Endothelial cell of umbilical vein (primary cell): ENCODE measurements at regions not wholly inside any gene's neighbourhood (a gene's known extent, or its start where the extent isn't known, plus 50 kb on each side); places are given as distances from the start of the nearest gene placed in this dataset.

ENCODE experiments used
- BruUV-seq: library from RNA; stranded (reverse); fragments of 400-500 nt; replicated peaks from 2 replicates; lab custom pipeline; 2021; lab: Mats Ljungman, UMichigan
- CTCF ChIA-PET: fragments of 300-600, 350-600 bp; sonication (Branson Sonifier 250); formaldehyde crosslinking; loops from one replicate; lab custom pipeline; 2021; ENCODE audit warnings: antibody characterized with exemption, inconsistent platforms; lab: Charles Lee
- POLR2A ChIA-PET: fragments of 300-600, 350-600 bp; sonication (Branson Sonifier 250); formaldehyde crosslinking; loops from one replicate; lab custom pipeline; 2021; ENCODE audit warnings: antibody characterized with exemption, inconsistent platforms; lab: Charles Lee
- DNase-seq: peaks from one replicate; pipeline ENCODE4 v3.0.0-alpha.2; 2011; ENCODE audit warnings: low read depth, low spot score
- FAIRE-seq: peaks from 2 replicates; lab custom pipeline; 2011; peaks lifted over from hg19 to GRCh38; lab: Jason Lieb, UNC
- H2AFZ ChIP-seq: 2 replicates; pipeline ENCODE4 v1.6.0; 2012; ENCODE audit warnings: low read depth, low read length, control low read depth, inconsistent platforms
- H3K27ac ChIP-seq: 2 replicates; pipeline ENCODE4 v1.5.1; 2011; ENCODE audit warnings: low read depth, mild to moderate bottlenecking, control low read depth, low read length, moderate library complexity; ENCODE audit not compliant: insufficient read depth
- H3K27me3 ChIP-seq, 2 experiments: 2 replicates each; pipeline versions ENCODE4 v1.6.0 to v1.6.1; 2011; ENCODE audit warnings: low read length in 2 of 2, mixed read lengths in 1 of 2; ENCODE audit not compliant: control insufficient read depth in 2 of 2, insufficient read depth in 2 of 2
- H3K36me3 ChIP-seq, 2 experiments: 2 replicates in 1 of 2; 3 replicates in 1 of 2; pipeline ENCODE4 v1.5.1; 2011; ENCODE audit warnings: low read length in 2 of 2, mild to moderate bottlenecking in 1 of 2, moderate library complexity in 1 of 2; ENCODE audit not compliant: control insufficient read depth in 2 of 2, insufficient read depth in 2 of 2; ENCODE audit errors: extremely low read depth in 1 of 2
- H3K4me1 ChIP-seq: 3 replicates; pipeline ENCODE4 v1.5.1; 2011; ENCODE audit warnings: mild to moderate bottlenecking, low read length; ENCODE audit not compliant: control insufficient read depth, insufficient read depth; ENCODE audit errors: extremely low read depth
- H3K4me2 ChIP-seq: 2 replicates; pipeline ENCODE4 v1.6.1; 2011; ENCODE audit warnings: low read length, control low read depth, mixed read lengths; ENCODE audit not compliant: insufficient read depth
- H3K4me3 ChIP-seq, 3 experiments: fragments of 200-600 bp in 1 of 3; sonication (generic), shearing (Covaris generic) in 1 of 3; replicated peaks in 1 of 3; 2 replicates each; pipeline ENCODE4 v1.5.1; 2011 to 2016; ENCODE audit warnings: control low read depth in 3 of 3, low read length in 3 of 3, mild to moderate bottlenecking in 2 of 3, inconsistent platforms in 1 of 3, low read depth in 1 of 3, moderate library complexity in 1 of 3; ENCODE audit not compliant: insufficient read depth in 1 of 3
- H3K79me2 ChIP-seq: 2 replicates; pipeline ENCODE4 v1.6.0; 2012; ENCODE audit warnings: low read length, inconsistent platforms; ENCODE audit not compliant: control insufficient read depth, insufficient read depth
- H3K9ac ChIP-seq: replicated peaks from 2 replicates; pipeline ENCODE3; 2011; ENCODE audit warnings: low read length, control low read depth; ENCODE audit not compliant: insufficient read depth; ENCODE audit errors: extremely low read depth
- H3K9me1 ChIP-seq: replicated peaks from 3 replicates; pipeline ENCODE4 v1.6.0; 2011; ENCODE audit warnings: mild to moderate bottlenecking, low read length; ENCODE audit not compliant: control insufficient read depth, insufficient read depth; ENCODE audit errors: extremely low read depth
- H3K9me3 ChIP-seq: replicated peaks from 2 replicates; pipeline ENCODE4 v1.5.1; 2012; ENCODE audit warnings: low read length, inconsistent platforms; ENCODE audit not compliant: control insufficient read depth, insufficient read depth
- H4K20me1 ChIP-seq: replicated peaks from 2 replicates; pipeline ENCODE3; 2011; ENCODE audit warnings: mild to moderate bottlenecking, low read length; ENCODE audit not compliant: control insufficient read depth, insufficient read depth; ENCODE audit errors: extremely low read depth
- CTCF ChIP-seq, 2 donors: IDR thresholded peaks; 1 replicate in 1 of 2; 2 replicates in 1 of 2; pipeline ENCODE4 v1.5.1; 2011; ENCODE audit warnings: low read length in 2 of 2, mild to moderate bottlenecking in 2 of 2, moderate library complexity in 2 of 2, control low read depth in 1 of 2, inconsistent platforms in 1 of 2, low read depth in 1 of 2; ENCODE audit not compliant: insufficient read depth in 1 of 2; ENCODE audit errors: extremely low read depth in 1 of 2
- EZH2 ChIP-seq: IDR thresholded peaks from 2 replicates; pipeline ENCODE4 v1.6.1; 2012; ENCODE audit warnings: borderline replicate concordance, low read depth, mild to moderate bottlenecking, moderate library complexity, low read length, inconsistent platforms; ENCODE audit not compliant: severe bottlenecking
- FOS ChIP-seq: IDR thresholded peaks from 2 replicates; pipeline ENCODE4 v1.6.1; 2011; ENCODE audit warnings: mild to moderate bottlenecking, low read length, moderate library complexity, borderline replicate concordance; ENCODE audit not compliant: insufficient read depth
- GATA2 ChIP-seq: IDR thresholded peaks from 2 replicates; pipeline ENCODE4 v1.7.0; 2011; ENCODE audit warnings: low read depth, mild to moderate bottlenecking, moderate library complexity, mixed read lengths, low read length; ENCODE audit not compliant: insufficient read length, insufficient read depth
- JUN ChIP-seq: IDR thresholded peaks from 2 replicates; pipeline ENCODE4 v1.6.1; 2011; ENCODE audit warnings: borderline replicate concordance, low read depth; ENCODE audit not compliant: insufficient read length, insufficient read depth
- MAX ChIP-seq: IDR thresholded peaks from 2 replicates; pipeline ENCODE4 v1.6.1; 2011; ENCODE audit not compliant: insufficient read depth, insufficient read length
- MYC ChIP-seq: IDR thresholded peaks from one replicate; pipeline ENCODE4 v1.6.1; 2011; ENCODE audit warnings: mild to moderate bottlenecking, low read depth, low read length
- POLR2A ChIP-seq: IDR thresholded peaks from 2 replicates; pipeline ENCODE4 v1.6.1; 2012; ENCODE audit warnings: low read depth, mild to moderate bottlenecking, control low read depth, low read length
- POLR2AphosphoS5 ChIP-seq: IDR thresholded peaks from 2 replicates; pipeline ENCODE4 v1.6.1; 2012; ENCODE audit warnings: low read depth, mild to moderate bottlenecking, control low read depth, low read length, moderate library complexity; ENCODE audit not compliant: insufficient read depth
- dilution Hi-C: fragments of 300-500 bp; cut with MboI; formaldehyde crosslinking; loops from one replicate; pipeline ENCODE4 v1.15.0; 2019; ENCODE audit warnings: low sequenced_read_pairs; ENCODE audit not compliant: extremely low pct_ligation_motif_present
- intact Hi-C: fragments of 100-400 bp; cut with micrococcal nuclease; formaldehyde crosslinking; loops from one replicate; pipeline ENCODE4 v1.10.0; 2022

- no peak overlapping the region for H3K27ac ChIP-seq
- BruUV-seq: no TSS peak
- dilution Hi-C loops: no loop called here
These were observed 188.7 kb downstream of the CDC5L start for GRCh38 chr6:44576132-44576631.

More at GRCh38 chr6:44576132-44576631, 188.7 kb downstream of the CDC5L start:
- POLR2A ChIA-PET: no interaction called here
- H3K9ac ChIP-seq: no peak overlapping the region
- no peak for TF ChIP-seq POLR2A
- TF ChIP-seq FOS: no peak
- TF ChIP-seq CTCF (IDR thresholded peaks at IDR 0.05; ENCODE audit: extremely low read depth in 1 of 2, insufficient read depth in 1 of 2, low read depth in 1 of 2, low read length in 2 of 2): no peak
- TF ChIP-seq MYC: no peak
- no peak for TF ChIP-seq POLR2AphosphoS5
- TF ChIP-seq MAX: no peak
- TF ChIP-seq EZH2: no peak
- no peak for TF ChIP-seq GATA2
- no peak for TF ChIP-seq JUN
- FAIRE-seq: no peak
- no peaks in the 10 kb centered on the region for H3K9me1 ChIP-seq
- no peaks in the 10 kb centered on the region for H3K27me3 ChIP-seq
- intact Hi-C loops: no loop called here
- H3K4me1 ChIP-seq: no peaks in the 10 kb centered on the region
- no peaks in the 10 kb centered on the region for H3K9me3 ChIP-seq
- no peaks in the 10 kb centered on the region for H3K36me3 ChIP-seq
- no peak overlapping the region for H3K4me2 ChIP-seq
- H3K4me3 ChIP-seq: no peak overlapping the region
- DNase-seq: no peak
- H2AFZ ChIP-seq: no peak overlapping the region
- H4K20me1 ChIP-seq: no peaks in the 10 kb centered on the region
- CTCF ChIA-PET: interaction anchor here (1.8 kb wide), 1 partner anchor 101 kb away, joined by 5 read pairs; no protein-coding TSS in a partner anchor
- no peaks in the 10 kb centered on the region for H3K79me2 ChIP-seq
